Keratinocyte (primary cell): ENCODE measurements at regions not wholly inside any gene's neighbourhood (a gene's known extent, or its start where the extent isn't known, plus 50 kb on each side); places are given as distances from the start of the nearest gene placed in this dataset.

Experiments
- EZH2 ChIP-seq: IDR thresholded peaks from one replicate; pipeline ENCODE4 v1.6.1; 2012; ENCODE audit warnings: inconsistent platforms, mild to moderate bottlenecking, low read length, moderate library complexity
- TF ChIP-seq, protein P1 (sequence below), 3 experiments: IDR thresholded peaks in 1 of 3; conservative IDR thresholded peaks in 1 of 3; optimal IDR thresholded peaks in 1 of 3; 2 replicates in 2 of 3; 3 replicates in 1 of 3; pipeline versions ENCODE3 to v1.5.1; 2011; ENCODE audit warnings: low read length in 3 of 3, mild to moderate bottlenecking in 3 of 3, moderate library complexity in 2 of 3, control low read depth in 1 of 3, inconsistent platforms in 1 of 3; ENCODE audit not compliant: insufficient read depth in 2 of 3; ENCODE audit errors: extremely low read depth in 1 of 3

GRCh38 chr6:166075925-166076324, 91.7 kb downstream of the TBXT start:
- TF ChIP-seq, protein P1, sequence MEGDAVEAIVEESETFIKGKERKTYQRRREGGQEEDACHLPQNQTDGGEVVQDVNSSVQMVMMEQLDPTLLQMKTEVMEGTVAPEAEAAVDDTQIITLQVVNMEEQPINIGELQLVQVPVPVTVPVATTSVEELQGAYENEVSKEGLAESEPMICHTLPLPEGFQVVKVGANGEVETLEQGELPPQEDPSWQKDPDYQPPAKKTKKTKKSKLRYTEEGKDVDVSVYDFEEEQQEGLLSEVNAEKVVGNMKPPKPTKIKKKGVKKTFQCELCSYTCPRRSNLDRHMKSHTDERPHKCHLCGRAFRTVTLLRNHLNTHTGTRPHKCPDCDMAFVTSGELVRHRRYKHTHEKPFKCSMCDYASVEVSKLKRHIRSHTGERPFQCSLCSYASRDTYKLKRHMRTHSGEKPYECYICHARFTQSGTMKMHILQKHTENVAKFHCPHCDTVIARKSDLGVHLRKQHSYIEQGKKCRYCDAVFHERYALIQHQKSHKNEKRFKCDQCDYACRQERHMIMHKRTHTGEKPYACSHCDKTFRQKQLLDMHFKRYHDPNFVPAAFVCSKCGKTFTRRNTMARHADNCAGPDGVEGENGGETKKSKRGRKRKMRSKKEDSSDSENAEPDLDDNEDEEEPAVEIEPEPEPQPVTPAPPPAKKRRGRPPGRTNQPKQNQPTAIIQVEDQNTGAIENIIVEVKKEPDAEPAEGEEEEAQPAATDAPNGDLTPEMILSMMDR (optimal IDR thresholded peaks at IDR 0.05 in 1 of 3, IDR thresholded peaks at IDR 0.05 in 1 of 3, conservative IDR thresholded peaks at IDR 0.05 in 1 of 3; ENCODE audit: extremely low read depth in 1 of 3, insufficient read depth in 2 of 3, low read length in 3 of 3) = no peak
- no peak for TF ChIP-seq EZH2
